GM20000 (cell line): ENCODE measurements at regions not wholly inside any gene's neighbourhood (a gene's known extent, or its start where the extent isn't known, plus 50 kb on each side); places are given as distances from the start of the nearest gene placed in this dataset.
"Not testable (repeated sequence)": the region's sequence is repeated elsewhere in the genome, so short reads cannot be mapped to it uniquely, and the experiment has no call there.

ENCODE experiments used
- DNase-seq: peaks from one replicate; pipeline ENCODE4 v3.0.0; 2012; ENCODE audit warnings: low spot score
- CTCF ChIP-seq: IDR thresholded peaks from 2 replicates; pipeline ENCODE4 v1.5.1; 2012; ENCODE audit warnings: mild to moderate bottlenecking, control low read depth; ENCODE audit errors: extremely low read depth, missing control alignments

DNA sequence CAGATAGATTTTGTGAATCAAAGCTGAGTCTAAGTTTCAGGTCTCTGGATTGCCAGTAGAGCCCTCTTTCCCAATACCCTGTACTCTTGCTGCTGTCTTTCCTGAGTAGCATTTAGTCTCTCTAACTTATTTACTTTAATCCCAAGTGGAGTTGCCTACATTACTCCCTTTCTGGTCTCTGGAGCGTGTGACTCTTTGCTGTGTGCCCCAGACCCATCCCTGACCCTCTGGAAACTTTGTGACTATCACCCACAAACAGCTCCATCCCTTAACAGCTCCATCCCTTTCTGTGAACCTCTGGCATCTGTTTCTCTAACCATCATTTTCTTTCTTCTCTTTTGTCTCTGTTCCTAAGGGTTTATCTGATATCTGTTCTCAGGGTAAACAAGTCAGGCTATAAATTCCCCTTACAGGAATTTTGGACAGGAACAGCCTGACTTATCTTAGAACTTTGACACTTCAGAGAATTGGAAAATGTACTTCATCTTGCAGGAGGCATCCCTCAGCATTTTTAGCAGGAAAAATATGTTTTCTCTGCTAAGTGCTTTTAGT is 1167.1 kb upstream of the SEMA6A start:
- no peak for TF ChIP-seq CTCF
- no peak for DNase-seq

DNA sequence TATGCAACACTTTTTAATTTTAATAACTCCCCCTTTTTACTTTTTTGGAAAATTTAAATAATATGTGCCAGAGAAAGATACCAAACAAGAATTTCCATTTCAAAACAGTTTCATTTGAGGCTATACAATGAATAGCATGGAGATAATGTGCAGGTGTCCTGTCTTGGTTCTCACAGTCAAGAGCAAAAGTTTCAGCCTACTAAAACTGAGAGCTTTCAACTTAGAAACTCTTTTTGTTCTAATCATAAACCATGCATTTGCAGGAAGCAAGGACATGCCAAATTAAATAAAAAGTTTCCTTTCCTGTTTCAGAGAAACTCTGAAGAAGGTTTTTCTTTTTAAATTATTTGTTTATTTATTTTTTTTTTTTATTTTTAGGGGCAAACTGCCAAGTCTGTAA is 1165.6 kb upstream of the SEMA6A start:
- DNase-seq: no peak
- no peak for TF ChIP-seq CTCF

DNA sequence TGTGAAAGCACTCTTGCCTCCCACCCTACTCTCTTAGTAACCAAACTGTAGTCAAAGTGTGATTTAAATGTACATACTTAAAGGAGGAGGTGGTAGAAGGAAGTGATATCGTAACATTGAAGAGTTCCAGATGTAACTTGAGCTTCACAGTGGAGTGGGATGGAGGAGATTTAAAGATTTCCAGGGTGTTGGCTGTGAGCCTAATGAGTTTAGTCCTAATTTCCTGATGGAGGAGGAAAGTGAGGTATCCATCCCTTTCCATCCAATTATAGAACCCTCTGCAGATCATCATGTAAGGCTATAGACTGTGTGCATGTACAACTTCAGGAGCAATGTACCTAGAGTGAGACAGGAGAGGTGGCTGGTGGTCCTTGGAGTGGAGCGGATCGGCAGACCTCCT is 1163.9 kb upstream of the SEMA6A start:
- TF ChIP-seq CTCF: no peak
- DNase-seq: no peak

- TF ChIP-seq CTCF: no peak
- DNase-seq: no peak
These were observed 1162.1 kb upstream of the SEMA6A start for GRCh38 chr5:117736698-117737097.

DNA sequence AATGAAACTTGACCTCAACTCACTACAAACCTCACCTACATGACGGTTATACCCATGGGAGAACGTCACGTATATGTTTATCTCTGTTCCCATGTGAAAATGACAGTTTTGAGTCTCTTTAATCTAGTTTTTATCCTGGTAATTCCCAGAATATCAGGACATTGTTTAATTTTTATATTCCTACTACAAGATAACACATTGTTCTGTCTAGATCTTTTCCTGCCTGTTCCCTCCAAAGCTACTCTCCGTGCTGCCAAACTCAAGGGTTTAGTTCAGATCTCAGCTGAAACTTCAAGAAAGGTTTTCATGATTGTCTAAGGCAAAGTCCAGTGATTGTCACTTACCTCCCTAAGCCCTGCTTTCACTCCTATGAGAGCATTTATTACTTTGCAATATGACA is 1159.4 kb upstream of the SEMA6A start:
- no peak for TF ChIP-seq CTCF
- no peak for DNase-seq

- no peak for DNase-seq
- no peak for TF ChIP-seq CTCF
These were observed 1158.4 kb upstream of the SEMA6A start for GRCh38 chr5:117733051-117733450.

GRCh38 chr5:117732264-117732663 is 1157.6 kb upstream of the SEMA6A start:
- no peak for TF ChIP-seq CTCF
- DNase-seq: no peak

- TF ChIP-seq CTCF: no peak
- no peak for DNase-seq
These were observed 1156.8 kb upstream of the SEMA6A start for GRCh38 chr5:117731446-117731845.

DNA sequence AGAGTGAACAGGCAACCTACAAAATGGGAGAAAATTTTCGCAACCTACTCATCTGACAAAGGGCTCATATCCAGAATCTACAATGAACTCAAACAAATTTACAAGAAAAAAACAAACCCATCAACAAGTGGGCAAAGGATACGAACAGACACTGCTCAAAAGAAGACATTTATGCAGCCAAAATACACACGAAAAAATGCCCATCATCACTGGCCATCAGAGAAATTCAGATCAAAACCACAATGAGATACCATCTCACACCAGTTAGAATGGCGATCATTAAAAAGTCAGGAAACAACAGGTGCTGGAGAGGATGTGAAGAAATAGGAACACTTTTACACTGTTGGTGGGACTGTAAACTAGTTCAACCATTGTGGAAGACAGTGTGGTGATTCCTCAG is 1146.2 kb upstream of the SEMA6A start:
- DNase-seq: not testable (repeated sequence)
